GM18907 (cell line): ENCODE measurements at regions not wholly inside any gene's neighbourhood (a gene's known extent, or its start where the extent isn't known, plus 50 kb on each side); places are given as distances from the start of the nearest gene placed in this dataset.
A peak's percentile ranks its signal among the peaks of the same experiment; 100 is the strongest.
"Not testable (repeated sequence)": the region's sequence is repeated elsewhere in the genome, so short reads cannot be mapped to it uniquely, and the experiment has no call there.

ENCODE experiments used
- ATAC-seq: cut with Tn5 transposase; IDR thresholded peaks from one replicate; pipeline ENCODE4 v1.9.1; 2021; ENCODE audit warnings: mild to moderate bottlenecking, moderate library complexity; ENCODE audit not compliant: unreplicated experiment

DNA sequence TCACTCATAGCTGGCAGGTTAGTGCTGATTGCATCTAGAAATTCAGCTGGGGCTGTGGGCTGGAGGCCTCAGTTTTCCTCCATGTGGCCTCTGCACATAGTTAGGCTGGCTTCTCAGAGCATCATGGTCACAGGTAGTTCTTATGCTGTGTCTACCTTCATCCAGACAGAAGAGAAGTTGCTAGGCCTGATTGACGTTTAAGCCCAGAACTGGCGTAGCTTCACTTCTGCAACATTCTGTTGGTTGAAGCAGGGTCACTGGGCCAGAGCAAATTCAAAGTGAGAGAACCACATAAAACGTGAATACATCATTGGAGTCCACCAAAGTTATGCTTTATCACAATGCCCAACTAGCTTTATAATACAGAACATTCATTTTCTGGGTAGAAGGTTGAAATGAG is 116.0 kb downstream of the SPP2 start:
- no peak for ATAC-seq

DNA sequence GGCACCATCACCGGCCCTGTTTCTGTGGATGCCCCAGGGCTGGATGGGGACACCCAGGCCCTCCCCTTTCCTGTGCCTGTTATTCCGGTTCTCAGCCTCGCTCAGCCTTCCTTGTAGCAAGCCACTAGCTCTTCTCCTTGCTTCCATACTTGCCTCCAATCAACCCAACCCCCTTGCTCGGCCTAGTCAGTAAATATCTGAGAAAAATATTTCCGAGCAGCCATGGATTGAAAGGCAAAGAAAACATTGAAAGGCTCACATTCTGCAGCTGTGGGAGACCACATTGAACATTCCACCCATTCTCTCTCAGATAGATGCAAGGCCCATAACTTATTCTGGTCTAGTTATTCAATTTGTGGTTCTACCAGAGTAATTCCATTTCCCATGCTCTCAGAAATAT is 114.9 kb downstream of the SPP2 start:
- ATAC-seq, result no peak

- ATAC-seq, result peak; percentile 76
Observed at GRCh38 chr2:234164493-234165413, 114.3 kb downstream of the SPP2 start.

- no peak for ATAC-seq
Observed at GRCh38 chr2:234163510-234164045, 113.1 kb downstream of the SPP2 start.

DNA sequence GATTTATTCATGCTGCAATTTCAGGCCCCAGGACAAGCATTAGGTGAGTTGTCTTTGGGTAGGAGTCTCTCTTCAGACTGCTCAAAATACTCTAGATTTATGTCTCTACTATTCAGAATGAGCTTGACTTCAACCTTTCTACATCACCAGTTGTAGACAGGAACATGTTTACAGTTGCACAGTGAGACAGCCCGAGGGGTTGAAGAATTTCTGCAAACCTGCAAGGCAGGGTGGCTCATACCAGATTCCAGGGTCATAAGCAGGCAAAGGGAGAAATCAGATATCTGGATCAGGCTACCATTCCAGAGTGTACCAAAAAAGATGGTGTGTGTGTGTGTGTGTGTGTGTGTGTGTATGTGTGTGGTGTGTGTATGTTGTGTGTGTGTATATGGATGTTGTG is 112.4 kb downstream of the SPP2 start:
- no peak for ATAC-seq

- ATAC-seq, result no peak
Observed at GRCh38 chr2:234161932-234162331, 111.4 kb downstream of the SPP2 start.

- ATAC-seq, result no peak
Observed at GRCh38 chr2:234158812-234159211, 108.3 kb downstream of the SPP2 start.

- ATAC-seq, result no peak
Observed at GRCh38 chr2:234157817-234158588, 107.5 kb downstream of the SPP2 start.

GRCh38 chr2:234156326-234156725 is 105.8 kb downstream of the SPP2 start:
- no peak for ATAC-seq

DNA sequence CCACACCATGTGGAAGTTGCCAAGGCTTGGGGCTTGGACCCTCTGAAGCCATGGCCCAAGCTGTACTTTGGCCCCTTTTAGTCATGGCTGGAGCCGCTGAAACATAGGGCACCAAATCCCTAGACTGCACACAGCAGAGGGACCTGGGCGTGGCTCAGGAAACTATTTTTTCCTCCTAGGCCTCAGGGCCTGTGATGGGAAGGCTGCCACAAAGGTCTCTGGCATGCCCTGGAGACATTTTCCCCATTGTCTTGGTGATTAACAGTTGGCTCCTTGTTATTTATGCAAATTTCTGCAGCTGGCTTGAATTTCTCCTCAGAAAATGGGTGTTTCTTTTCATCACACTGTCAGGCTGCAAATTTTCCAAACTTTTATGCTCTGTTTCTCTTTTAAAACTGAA is 102.3 kb downstream of the SPP2 start:
- not testable (repeated sequence) for ATAC-seq

- ATAC-seq, result no peak
Observed at GRCh38 chr2:234147335-234147861, 96.9 kb downstream of the SPP2 start.

DNA sequence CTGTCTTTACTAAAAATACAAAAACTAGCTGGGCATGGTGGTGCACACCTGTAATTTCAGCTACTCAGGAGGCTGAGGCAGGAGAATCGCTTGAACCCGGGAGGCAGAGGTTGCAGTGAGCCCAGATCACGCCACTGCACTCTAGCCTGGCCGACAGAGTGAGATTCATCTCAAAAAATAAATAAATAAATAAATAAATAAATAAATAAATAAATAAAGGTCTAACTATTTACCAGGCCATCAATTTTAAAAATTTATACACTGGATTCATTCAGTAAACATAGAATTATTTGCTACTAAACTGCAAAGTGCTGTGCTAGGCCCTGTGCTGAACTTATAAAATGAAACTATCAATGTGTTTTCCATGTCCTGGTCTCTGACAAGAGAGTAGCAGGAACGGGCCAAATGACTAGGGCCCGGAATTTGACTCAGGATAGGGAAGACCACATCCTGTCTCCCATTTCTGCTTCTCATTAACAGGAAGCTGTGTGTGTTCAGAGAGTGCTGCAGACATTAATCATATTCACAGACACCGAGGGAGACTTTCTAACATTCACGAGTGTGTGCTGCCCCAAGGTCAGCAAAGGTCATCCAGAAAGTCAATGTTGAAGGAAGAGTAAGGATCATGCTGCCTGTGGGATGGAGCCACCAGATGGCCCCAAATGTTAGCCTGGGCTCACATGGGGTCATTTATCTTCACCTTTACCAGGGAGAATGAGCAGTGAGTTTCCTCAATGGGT is 95.8 kb downstream of the SPP2 start:
- ATAC-seq, result no peak

DNA sequence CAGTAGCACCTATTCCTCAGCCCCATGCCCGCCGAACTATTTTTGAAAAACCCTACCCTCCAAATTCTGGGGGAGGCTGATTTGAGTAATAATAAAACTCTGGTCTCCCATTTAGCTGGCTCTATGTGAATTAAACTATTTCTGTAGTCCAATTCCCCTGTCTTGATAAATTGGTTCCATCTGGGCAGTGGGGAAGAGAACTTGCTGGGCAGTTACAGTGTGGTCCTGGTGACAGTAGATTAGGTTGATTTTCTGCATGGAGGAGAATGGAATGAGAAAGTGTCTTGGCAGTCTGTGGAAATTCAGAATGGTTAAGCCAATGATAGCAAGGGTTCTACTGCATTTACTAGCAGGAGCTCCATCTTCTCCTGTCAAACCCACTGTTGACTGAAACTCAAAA is 95.0 kb downstream of the SPP2 start:
- ATAC-seq, result no peak

- ATAC-seq, result no peak
Observed at GRCh38 chr2:234145057-234145456, 94.6 kb downstream of the SPP2 start.

DNA sequence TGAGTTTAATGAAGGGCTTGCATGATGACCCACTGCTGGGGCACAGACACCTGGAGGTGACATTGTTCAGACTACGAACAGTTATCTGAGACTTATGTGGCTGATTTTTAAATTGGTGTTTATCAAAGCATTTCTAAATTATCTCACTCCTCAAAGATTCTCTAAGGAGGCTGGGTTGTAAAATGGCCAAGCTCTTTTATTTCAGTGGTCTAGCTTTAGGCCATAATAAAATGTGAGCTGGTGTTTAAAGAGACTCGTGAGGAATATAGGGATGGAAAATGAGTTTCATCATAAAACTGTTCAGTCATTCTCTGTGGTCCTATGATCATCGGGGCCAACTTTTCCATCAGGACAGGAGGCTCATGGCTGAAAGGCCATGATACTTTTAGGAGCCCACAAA is 93.4 kb downstream of the SPP2 start:
- ATAC-seq, result no peak

- ATAC-seq, result no peak
Observed at GRCh38 chr2:234142530-234142929, 92.0 kb downstream of the SPP2 start.

- no peak for ATAC-seq
Observed at GRCh38 chr2:234139755-234140154, 89.3 kb downstream of the SPP2 start.

DNA sequence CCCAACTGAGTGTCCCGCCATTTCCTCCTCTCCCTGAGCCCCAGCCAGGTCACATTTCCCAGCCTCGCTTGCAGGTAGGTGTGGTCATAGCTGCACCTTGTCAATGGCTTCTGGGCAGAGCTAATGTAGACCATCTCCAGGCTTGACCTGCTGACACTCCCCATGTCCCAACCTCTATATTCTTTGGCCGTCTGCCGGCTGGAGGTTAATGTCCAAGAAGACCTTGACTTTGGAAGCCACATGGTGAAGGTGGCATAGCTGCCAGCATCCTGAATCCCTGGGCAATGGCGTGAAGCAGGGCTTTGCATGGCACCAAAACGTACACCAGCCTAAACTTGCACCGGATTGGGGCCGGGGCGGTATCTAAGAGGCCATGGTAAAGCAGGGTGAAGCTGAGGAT is 88.3 kb downstream of the SPP2 start:
- ATAC-seq, result no peak

GRCh38 chr2:234137400-234138014 is 87.0 kb downstream of the SPP2 start:
- ATAC-seq, result no peak

GRCh38 chr2:234136461-234136860 is 86.0 kb downstream of the SPP2 start:
- no peak for ATAC-seq
